GM23338 (cell line): ENCODE measurements at regions not wholly inside any gene's neighbourhood (a gene's known extent, or its start where the extent isn't known, plus 50 kb on each side); places are given as distances from the start of the nearest gene placed in this dataset.

Source experiments
- CREB1 ChIP-seq: fragments of 250-450 bp; sonication (Bioruptor Pico); IDR thresholded peaks from 2 replicates; pipeline ENCODE4 v1.5.0; 2020; ENCODE audit warnings: low read depth, mild to moderate bottlenecking, moderate library complexity
- CTCF ChIP-seq, 2 experiments: fragments of 200-600 bp in 1 of 2; sonication (generic) in 1 of 2; conservative IDR thresholded peaks; 2 replicates each; pipeline versions ENCODE4 v1.5.1 to v1.6.1; 2016 to 2017; ENCODE audit warnings: antibody characterized with exemption in 2 of 2, low read depth in 2 of 2, mild to moderate bottlenecking in 2 of 2, moderate library complexity in 1 of 2
- EZH2 ChIP-seq: fragments of 200-600 bp; sonication (generic); IDR thresholded peaks from one replicate; pipeline ENCODE4 v1.8.0; 2017; ENCODE audit warnings: antibody characterized with exemption, mild to moderate bottlenecking, low read depth; ENCODE audit not compliant: unreplicated experiment
- REST ChIP-seq: IDR thresholded peaks from one replicate; pipeline ENCODE4 v1.6.1; 2018; ENCODE audit warnings: antibody characterized with exemption; ENCODE audit not compliant: unreplicated experiment

- TF ChIP-seq CTCF (conservative IDR thresholded peaks at IDR 0.05; ENCODE audit: low read depth in 2 of 2) (no peak), EZH2 (no peak), REST (no peak), CREB1 (CRISPR knock-in tag) (no peak)
Measured at GRCh38 chr11:129574431-129574830, 198.8 kb downstream of the BARX2 start.
